Calu3 (cell line): ENCODE measurements at regions not wholly inside any gene's neighbourhood (a gene's known extent, or its start where the extent isn't known, plus 50 kb on each side); places are given as distances from the start of the nearest gene placed in this dataset.

Source experiments
- BruUV-seq: library from RNA; stranded (reverse); fragments of 400-500 nt; replicated peaks from 2 replicates; lab custom pipeline; 2021; lab: Mats Ljungman, UMichigan
- CTCF ChIA-PET: fragments of 300-600 bp; sonication (Branson Sonifier 250); formaldehyde crosslinking; loops from one replicate; lab custom pipeline; 2022; ENCODE audit warnings: antibody characterized with exemption; lab: Charles Lee
- DNase-seq: peaks from one replicate; pipeline ENCODE4 v3.0.0; 2022
- H3K27ac Mint-ChIP-seq: one replicate; pipeline ENCODE4 v1.8.0; 2022; ENCODE audit warnings: mixed read lengths; ENCODE audit not compliant: unreplicated experiment
- H3K27me3 Mint-ChIP-seq: one replicate; pipeline ENCODE4 v1.8.0; 2022; ENCODE audit warnings: mixed read lengths; ENCODE audit not compliant: unreplicated experiment
- H3K36me3 Mint-ChIP-seq: one replicate; pipeline ENCODE4 v1.8.0; 2022; ENCODE audit warnings: mild to moderate bottlenecking, moderate library complexity, mixed read lengths; ENCODE audit not compliant: insufficient read depth, unreplicated experiment
- H3K4me1 Mint-ChIP-seq: one replicate; pipeline ENCODE4 v1.8.0; 2022; ENCODE audit warnings: mild to moderate bottlenecking, low read depth, mixed read lengths; ENCODE audit not compliant: unreplicated experiment
- H3K4me3 Mint-ChIP-seq: one replicate; pipeline ENCODE4 v1.8.0; 2022; ENCODE audit warnings: mild to moderate bottlenecking, low read depth, moderate library complexity, mixed read lengths; ENCODE audit not compliant: unreplicated experiment
- H3K9me3 Mint-ChIP-seq: one replicate; pipeline ENCODE4 v1.8.0; 2022; ENCODE audit warnings: low read depth, mixed read lengths; ENCODE audit not compliant: unreplicated experiment
- CTCF ChIP-seq: fragments of 200-600 bp; IDR thresholded peaks from one replicate; pipeline ENCODE4 v1.8.0; 2022; ENCODE audit warnings: antibody characterized with exemption; ENCODE audit not compliant: unreplicated experiment
- intact Hi-C: fragments of 100-400 bp; cut with micrococcal nuclease; formaldehyde crosslinking; loops from one replicate; pipeline ENCODE4 v1.10.0; 2022; ENCODE audit not compliant: unreplicated experiment

- Mint-ChIP-seq H3K27ac (peak overlapping the region; percentile 89), H3K36me3 (peaks cover 22% of the 10 kb centered on the region), H3K27me3 (no peaks in the 10 kb centered on the region), H3K9me3 (no peaks in the 10 kb centered on the region), H3K4me1 (peaks cover 8% of the 10 kb centered on the region), H3K4me3 (peak overlapping the region; percentile 71)
- TSS peak; percentile 86 for BruUV-seq
- intact Hi-C loops = no loop called here
- CTCF ChIA-PET = interaction anchor here (0.7 kb wide), 1 partner anchor 135 kb away, joined by 4 read pairs; no protein-coding TSS in a partner anchor
- no peak for TF ChIP-seq CTCF
- DNase-seq = no peak
Measured at GRCh38 chr2:187003611-187004010, 154.6 kb upstream of the ZSWIM2 start.

- Mint-ChIP-seq H3K9me3 (no peaks in the 10 kb centered on the region), H3K4me1 (peaks cover 8% of the 10 kb centered on the region), H3K4me3 (peak overlapping the region; percentile 71), H3K27ac (peak overlapping the region; percentile 89), H3K36me3 (peaks cover 22% of the 10 kb centered on the region), H3K27me3 (no peaks in the 10 kb centered on the region)
- CTCF ChIA-PET = interaction anchor here (0.7 kb wide), 1 partner anchor 135 kb away, joined by 4 read pairs; no protein-coding TSS in a partner anchor
- no TSS peak for BruUV-seq
- intact Hi-C loops = no loop called here
- no peak for TF ChIP-seq CTCF
- DNase-seq = peak; percentile 70
Measured at GRCh38 chr2:187003038-187003554, 154.1 kb upstream of the ZSWIM2 start.

- Mint-ChIP-seq H3K4me3 (peak overlapping the region; percentile 71), H3K36me3 (peaks cover 22% of the 10 kb centered on the region), H3K9me3 (no peaks in the 10 kb centered on the region), H3K27me3 (no peaks in the 10 kb centered on the region), H3K4me1 (peaks cover 8% of the 10 kb centered on the region), H3K27ac (no peak overlapping the region)
- no TSS peak for BruUV-seq
- intact Hi-C loops = no loop called here
- no peak for DNase-seq
- no peak for TF ChIP-seq CTCF
- CTCF ChIA-PET = no interaction called here
Measured at GRCh38 chr2:187002242-187002641, 153.3 kb upstream of the ZSWIM2 start.

GRCh38 chr2:187001248-187001647, 152.3 kb upstream of the ZSWIM2 start:
- Mint-ChIP-seq H3K9me3 (no peaks in the 10 kb centered on the region), H3K4me3 (no peak overlapping the region), H3K4me1 (peaks cover 8% of the 10 kb centered on the region), H3K27ac (no peak overlapping the region), H3K36me3 (peaks cover 22% of the 10 kb centered on the region), H3K27me3 (no peaks in the 10 kb centered on the region)
- TF ChIP-seq CTCF = no peak
- CTCF ChIA-PET = no interaction called here
- DNase-seq = no peak
- intact Hi-C loops = no loop called here
- BruUV-seq = no TSS peak
